HCT116 (cell line): ENCODE measurements at regions not wholly inside any gene's neighbourhood (a gene's known extent, or its start where the extent isn't known, plus 50 kb on each side); places are given as distances from the start of the nearest gene placed in this dataset.

Source experiments
- ATAC-seq: fragments of 200-7000 bp; cut with Tn5 transposase; 2 replicates; pipeline ENCODE4 v1.9.1; 2020; ENCODE audit warnings: mild to moderate bottlenecking, moderate library complexity
- BruUV-seq: library from RNA; stranded (reverse); fragments of 400-500 nt; replicated peaks from 2 replicates; lab custom pipeline; 2021; lab: Mats Ljungman, UMichigan
- CTCF ChIA-PET: fragments of 300-600 bp; sonication (Branson Sonifier 250); formaldehyde crosslinking; loops from one replicate; lab custom pipeline; 2021; ENCODE audit warnings: antibody characterized with exemption; lab: Charles Lee
- POLR2A ChIA-PET: fragments of 300-600, 350-600 bp; sonication (Branson Sonifier 250); formaldehyde crosslinking; loops from one replicate; lab custom pipeline; 2021; ENCODE audit warnings: antibody characterized with exemption; lab: Charles Lee
- RAD21 ChIA-PET, 2 experiments: fragments of 300-600 bp; sonication (Branson Sonifier 250); formaldehyde crosslinking; loops; one replicate each; lab custom pipeline; 2023; ENCODE audit warnings: low total read pairs in 2 of 2; ENCODE audit not compliant: uncharacterized antibody in 2 of 2, unreplicated experiment in 2 of 2, low non-redundant PET in 1 of 2; lab: Charles Lee
- DNase-seq: peaks from one replicate; pipeline ENCODE4 v3.0.0-alpha.2; 2010; ENCODE audit warnings: low read depth, low spot score
- H2AFZ ChIP-seq: fragments of 200-600 bp; shearing (Covaris generic), sonication (generic); 2 replicates; pipeline ENCODE4 v1.6.1; 2017; ENCODE audit warnings: low read depth, mixed run types, mixed read lengths, antibody characterized with exemption, low read length; ENCODE audit not compliant: poor library complexity, severe bottlenecking
- H3K27ac ChIP-seq: 2 replicates; pipeline ENCODE4 v1.5.1; 2012; ENCODE audit warnings: low read depth, low read length
- H3K27me3 ChIP-seq: fragments of 200-600 bp; sonication (generic); 2 replicates; pipeline ENCODE4 v1.6.1; 2016; ENCODE audit warnings: mixed run types, low read length, mixed read lengths; ENCODE audit not compliant: insufficient read depth
- H3K36me3 ChIP-seq, 2 experiments: fragments of 200-500 bp in 1 of 2; fragments of 200-600 bp in 1 of 2; sonication (Bioruptor generic) in 1 of 2; sonication (generic) in 1 of 2; 2 replicates each; pipeline versions ENCODE4 v1.5.1 to v1.6.1; 2014 to 2016; ENCODE audit warnings: low read length in 2 of 2, inconsistent platforms in 1 of 2, mixed read lengths in 1 of 2, mixed run types in 1 of 2; ENCODE audit not compliant: insufficient read depth in 2 of 2, control insufficient read depth in 1 of 2
- H3K4me1 ChIP-seq, 2 experiments: fragments of 200-600 bp in 1 of 2; sonication (generic) in 1 of 2; 2 replicates each; pipeline versions ENCODE4 v1.5.1 to v1.6.1; 2012 to 2017; ENCODE audit warnings: low read length in 2 of 2, inconsistent platforms in 1 of 2, mild to moderate bottlenecking in 1 of 2, mixed read lengths in 1 of 2, mixed run types in 1 of 2, moderate library complexity in 1 of 2; ENCODE audit not compliant: insufficient read depth in 2 of 2, control insufficient read depth in 1 of 2
- H3K4me2 ChIP-seq: fragments of 200-600 bp; sonication (generic); 2 replicates; pipeline ENCODE4 v1.6.1; 2017; ENCODE audit warnings: mixed run types, low read length, mixed read lengths
- H3K4me3 ChIP-seq, 2 experiments: fragments of 200-600 bp in 1 of 2; sonication (generic) in 1 of 2; replicated peaks in 1 of 2; 2 replicates each; pipeline ENCODE4 v1.5.1; 2011 to 2016; ENCODE audit warnings: low read length in 2 of 2, control low read depth in 1 of 2, low read depth in 1 of 2, mild to moderate bottlenecking in 1 of 2, mixed read lengths in 1 of 2, mixed run types in 1 of 2
- H3K79me2 ChIP-seq: fragments of 200-600 bp; sonication (generic); 2 replicates; pipeline ENCODE4 v1.6.1; 2017; ENCODE audit warnings: mild to moderate bottlenecking, mixed run types, low read length, moderate library complexity, mixed read lengths; ENCODE audit not compliant: insufficient read depth
- H3K9ac ChIP-seq: fragments of 200-600 bp; sonication (generic); 2 replicates; pipeline ENCODE4 v1.6.1; 2016; ENCODE audit warnings: low read length, mixed read lengths
- H3K9me2 ChIP-seq: fragments of 200-600 bp; sonication (generic), shearing (Covaris generic); 2 replicates; pipeline ENCODE4 v1.6.1; 2017; ENCODE audit warnings: mixed run types, mild to moderate bottlenecking, moderate library complexity; ENCODE audit not compliant: insufficient read depth
- H3K9me3 ChIP-seq, 2 experiments: fragments of 200-500 bp in 1 of 2; fragments of 200-600 bp in 1 of 2; sonication (Bioruptor generic) in 1 of 2; sonication (generic) in 1 of 2; 2 replicates each; pipeline ENCODE4 v1.6.1; 2014 to 2017; ENCODE audit warnings: low read length in 2 of 2, mixed read lengths in 2 of 2, inconsistent platforms in 1 of 2, low read depth in 1 of 2, mild to moderate bottlenecking in 1 of 2, mixed run types in 1 of 2, moderate library complexity in 1 of 2; ENCODE audit not compliant: control insufficient read depth in 1 of 2, insufficient read depth in 1 of 2
- H4K20me1 ChIP-seq: fragments of 200-600 bp; sonication (generic), shearing (Covaris generic); 2 replicates; pipeline ENCODE4 v1.6.1; 2017; ENCODE audit warnings: mixed run types, mild to moderate bottlenecking, moderate library complexity; ENCODE audit not compliant: insufficient read depth
- EZH2 ChIP-seq: fragments of 200-600 bp; sonication (generic); IDR thresholded peaks from 2 replicates; pipeline ENCODE4 v1.6.1; 2017; ENCODE audit warnings: antibody characterized with exemption, mixed run types
- EZH2phosphoT487 ChIP-seq: fragments of 200-600 bp; IDR thresholded peaks from 2 replicates; pipeline ENCODE4 v1.6.1; 2018; ENCODE audit warnings: antibody characterized with exemption, borderline replicate concordance
- FOSL1 ChIP-seq: IDR thresholded peaks from 2 replicates; pipeline ENCODE4 v1.6.1; 2012; ENCODE audit warnings: low read depth
- SIN3A ChIP-seq: IDR thresholded peaks from 2 replicates; pipeline ENCODE4 v1.6.1; 2012; ENCODE audit warnings: low read depth
- TCF7L2 ChIP-seq: IDR thresholded peaks from 2 replicates; pipeline ENCODE4 v1.7.0; 2011; ENCODE audit warnings: borderline replicate concordance, inconsistent platforms; ENCODE audit not compliant: insufficient read depth, insufficient read length; ENCODE audit errors: extremely low read depth
- intact Hi-C: fragments of 100-400 bp; cut with micrococcal nuclease; formaldehyde crosslinking; loops from 2 replicates; pipeline ENCODE4 v1.10.0; 2022
- TF ChIP-seq, protein P1 (sequence below): IDR thresholded peaks from 2 replicates; pipeline ENCODE4 v1.6.1; 2012
- TF ChIP-seq, protein P2 (sequence below), 3 experiments: fragments of 200-600 bp in 1 of 3; sonication (generic) in 1 of 3; IDR thresholded peaks in 2 of 3; conservative IDR thresholded peaks in 1 of 3; 2 replicates each; pipeline ENCODE4 v1.5.1; 2012 to 2017; ENCODE audit warnings: low read depth in 2 of 3, low read length in 2 of 3, antibody characterized with exemption in 1 of 3, borderline replicate concordance in 1 of 3, control low read depth in 1 of 3, mild to moderate bottlenecking in 1 of 3, mixed read lengths in 1 of 3, mixed run types in 1 of 3, moderate library complexity in 1 of 3; ENCODE audit not compliant: insufficient read depth in 1 of 3

GRCh38 chr16:47925811-47926460, 229.9 kb downstream of the ABCC12 start (continued):
- TF ChIP-seq TCF7L2: no peak
- TF ChIP-seq EZH2: no peak
- no peak for TF ChIP-seq FOSL1
- TF ChIP-seq, protein P1, sequence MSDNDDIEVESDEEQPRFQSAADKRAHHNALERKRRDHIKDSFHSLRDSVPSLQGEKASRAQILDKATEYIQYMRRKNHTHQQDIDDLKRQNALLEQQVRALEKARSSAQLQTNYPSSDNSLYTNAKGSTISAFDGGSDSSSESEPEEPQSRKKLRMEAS: no peak
- TF ChIP-seq SIN3A: no peak

- CTCF ChIA-PET: no interaction called here
- Histone ChIP-seq H3K9me2 (no peaks in the 10 kb centered on the region), H3K36me3 (no peaks in the 10 kb centered on the region), H4K20me1 (no peaks in the 10 kb centered on the region), H3K4me2 (no peak overlapping the region), H3K9me3 (no peaks in the 10 kb centered on the region), H3K27me3 (peaks cover 17% of the 10 kb centered on the region), H3K4me3 (no peak overlapping the region), H3K9ac (no peak overlapping the region), H2AFZ (no peak overlapping the region), H3K4me1 (no peaks in the 10 kb centered on the region), H3K79me2 (no peaks in the 10 kb centered on the region), H3K27ac (no peak overlapping the region)
- BruUV-seq: no TSS peak
- DNase-seq: no peak
- TF ChIP-seq, protein P2, sequence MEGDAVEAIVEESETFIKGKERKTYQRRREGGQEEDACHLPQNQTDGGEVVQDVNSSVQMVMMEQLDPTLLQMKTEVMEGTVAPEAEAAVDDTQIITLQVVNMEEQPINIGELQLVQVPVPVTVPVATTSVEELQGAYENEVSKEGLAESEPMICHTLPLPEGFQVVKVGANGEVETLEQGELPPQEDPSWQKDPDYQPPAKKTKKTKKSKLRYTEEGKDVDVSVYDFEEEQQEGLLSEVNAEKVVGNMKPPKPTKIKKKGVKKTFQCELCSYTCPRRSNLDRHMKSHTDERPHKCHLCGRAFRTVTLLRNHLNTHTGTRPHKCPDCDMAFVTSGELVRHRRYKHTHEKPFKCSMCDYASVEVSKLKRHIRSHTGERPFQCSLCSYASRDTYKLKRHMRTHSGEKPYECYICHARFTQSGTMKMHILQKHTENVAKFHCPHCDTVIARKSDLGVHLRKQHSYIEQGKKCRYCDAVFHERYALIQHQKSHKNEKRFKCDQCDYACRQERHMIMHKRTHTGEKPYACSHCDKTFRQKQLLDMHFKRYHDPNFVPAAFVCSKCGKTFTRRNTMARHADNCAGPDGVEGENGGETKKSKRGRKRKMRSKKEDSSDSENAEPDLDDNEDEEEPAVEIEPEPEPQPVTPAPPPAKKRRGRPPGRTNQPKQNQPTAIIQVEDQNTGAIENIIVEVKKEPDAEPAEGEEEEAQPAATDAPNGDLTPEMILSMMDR (IDR thresholded peaks at IDR 0.05 in 2 of 3, conservative IDR thresholded peaks at IDR 0.05 in 1 of 3; ENCODE audit: borderline replicate concordance in 1 of 3, insufficient read depth in 1 of 3, low read depth in 2 of 3, low read length in 2 of 3): no peak
- TF ChIP-seq EZH2phosphoT487: no peak
- POLR2A ChIA-PET: no interaction called here
- no peak for ATAC-seq
- RAD21 ChIA-PET: no interaction called here
- intact Hi-C loops: no loop called here
These were observed 230.8 kb downstream of the ABCC12 start for GRCh38 chr16:47924950-47925349.
